Kidney epithelial cell (primary cell): ENCODE measurements at regions not wholly inside any gene's neighbourhood (a gene's known extent, or its start where the extent isn't known, plus 50 kb on each side); places are given as distances from the start of the nearest gene placed in this dataset.

Experiments used
- DNase-seq: peaks from one replicate; pipeline ENCODE4 v3.0.0-alpha.2; 2010; ENCODE audit warnings: low read depth
- H3K27me3 ChIP-seq: 2 replicates; pipeline ENCODE4 v1.6.0; 2011; ENCODE audit warnings: low read length; ENCODE audit not compliant: control insufficient read depth, insufficient read depth
- H3K36me3 ChIP-seq: 2 replicates; pipeline ENCODE4 v1.5.1; 2011; ENCODE audit warnings: low read length; ENCODE audit not compliant: control insufficient read depth, insufficient read depth
- H3K4me3 ChIP-seq: 2 replicates; pipeline ENCODE4 v1.5.1; 2011; ENCODE audit warnings: low read depth, mild to moderate bottlenecking, control low read depth, low read length
- TF ChIP-seq, protein P1 (sequence below): IDR thresholded peaks from 2 replicates; pipeline ENCODE4 v1.5.1; 2011; ENCODE audit warnings: mild to moderate bottlenecking, moderate library complexity, low read length, control low read depth, inconsistent platforms; ENCODE audit not compliant: insufficient read depth, poor library complexity, severe bottlenecking

- DNase-seq = no peak
- Histone ChIP-seq H3K4me3 (no peak overlapping the region), H3K27me3 (no peaks in the 10 kb centered on the region), H3K36me3 (no peaks in the 10 kb centered on the region)
- TF ChIP-seq, protein P1, sequence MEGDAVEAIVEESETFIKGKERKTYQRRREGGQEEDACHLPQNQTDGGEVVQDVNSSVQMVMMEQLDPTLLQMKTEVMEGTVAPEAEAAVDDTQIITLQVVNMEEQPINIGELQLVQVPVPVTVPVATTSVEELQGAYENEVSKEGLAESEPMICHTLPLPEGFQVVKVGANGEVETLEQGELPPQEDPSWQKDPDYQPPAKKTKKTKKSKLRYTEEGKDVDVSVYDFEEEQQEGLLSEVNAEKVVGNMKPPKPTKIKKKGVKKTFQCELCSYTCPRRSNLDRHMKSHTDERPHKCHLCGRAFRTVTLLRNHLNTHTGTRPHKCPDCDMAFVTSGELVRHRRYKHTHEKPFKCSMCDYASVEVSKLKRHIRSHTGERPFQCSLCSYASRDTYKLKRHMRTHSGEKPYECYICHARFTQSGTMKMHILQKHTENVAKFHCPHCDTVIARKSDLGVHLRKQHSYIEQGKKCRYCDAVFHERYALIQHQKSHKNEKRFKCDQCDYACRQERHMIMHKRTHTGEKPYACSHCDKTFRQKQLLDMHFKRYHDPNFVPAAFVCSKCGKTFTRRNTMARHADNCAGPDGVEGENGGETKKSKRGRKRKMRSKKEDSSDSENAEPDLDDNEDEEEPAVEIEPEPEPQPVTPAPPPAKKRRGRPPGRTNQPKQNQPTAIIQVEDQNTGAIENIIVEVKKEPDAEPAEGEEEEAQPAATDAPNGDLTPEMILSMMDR = no peak
Measured at GRCh38 chr6:112575309-112575834, 228.2 kb downstream of the RFPL4B start.

DNA sequence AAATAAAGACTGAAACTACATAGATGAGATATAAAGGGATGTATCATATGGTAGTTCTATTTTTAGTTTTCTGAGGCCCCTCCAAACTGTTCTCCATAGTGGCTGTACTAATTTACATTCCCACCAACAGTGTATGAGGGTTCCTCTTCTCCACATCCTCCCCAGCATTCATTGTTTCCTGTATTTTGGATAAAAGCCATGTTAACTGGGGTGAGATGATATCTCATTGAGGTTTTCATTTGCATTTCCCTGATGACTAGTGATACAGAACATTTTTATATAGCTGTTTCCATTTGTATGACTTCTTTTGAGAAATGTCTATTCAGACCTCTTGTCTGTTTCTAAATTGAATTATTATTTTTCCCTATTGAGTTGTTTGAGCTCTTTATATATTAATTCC is 229.3 kb downstream of the RFPL4B start:
- TF ChIP-seq, protein P1 = no peak
- no peak for DNase-seq
- H3K36me3 ChIP-seq = no peaks in the 10 kb centered on the region

GRCh38 chr6:112579601-112580000 is 232.5 kb downstream of the RFPL4B start:
- no peak overlapping the region for H3K4me3 ChIP-seq
- no peaks in the 10 kb centered on the region for H3K36me3 ChIP-seq
- TF ChIP-seq, protein P1 = no peak
- no peak for DNase-seq
- no peaks in the 10 kb centered on the region for H3K27me3 ChIP-seq

More for the DNA sequence above, 229.3 kb downstream of the RFPL4B start:
- Histone ChIP-seq H3K27me3 (no peaks in the 10 kb centered on the region), H3K4me3 (no peak overlapping the region)

- Histone ChIP-seq H3K4me3 (no peak overlapping the region), H3K27me3 (no peaks in the 10 kb centered on the region), H3K36me3 (no peaks in the 10 kb centered on the region)
- no peak for DNase-seq
- TF ChIP-seq, protein P1 = no peak
Measured at GRCh38 chr6:112581015-112581414, 233.9 kb downstream of the RFPL4B start.

DNA sequence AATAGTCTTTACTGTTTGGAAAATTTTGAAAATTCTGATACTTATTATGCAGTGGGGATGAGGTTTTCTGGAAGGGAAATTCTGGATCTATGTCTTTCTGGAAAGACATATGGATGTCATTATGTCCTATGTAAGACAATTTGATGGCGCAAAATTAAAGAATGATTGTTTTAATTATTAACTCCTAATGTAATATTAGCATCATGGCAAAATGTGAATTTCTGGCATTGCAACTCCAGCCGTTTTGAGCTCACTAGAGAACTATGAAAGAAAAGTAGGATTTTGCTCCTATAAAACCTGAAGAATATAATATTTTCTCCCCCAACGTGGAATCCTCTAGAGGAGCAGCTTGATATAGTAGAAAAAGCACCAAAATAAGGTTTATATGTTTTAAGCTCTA is 243.2 kb downstream of the RFPL4B start:
- TF ChIP-seq, protein P1 = no peak
- H3K36me3 ChIP-seq = no peaks in the 10 kb centered on the region

GRCh38 chr6:112591329-112591728 is 244.2 kb downstream of the RFPL4B start:
- Histone ChIP-seq H3K36me3 (no peaks in the 10 kb centered on the region), H3K27me3 (no peaks in the 10 kb centered on the region), H3K4me3 (no peak overlapping the region)
- DNase-seq = no peak
- TF ChIP-seq, protein P1 = no peak

More for the DNA sequence above, 243.2 kb downstream of the RFPL4B start:
- Histone ChIP-seq H3K4me3 (no peak overlapping the region), H3K27me3 (no peaks in the 10 kb centered on the region)
- no peak for DNase-seq
